Brain microvascular endothelial cell (primary cell): ENCODE measurements at regions not wholly inside any gene's neighbourhood (a gene's known extent, or its start where the extent isn't known, plus 50 kb on each side); places are given as distances from the start of the nearest gene placed in this dataset.

ENCODE experiments used
- DNase-seq: peaks from one replicate; pipeline ENCODE4 v3.0.0-alpha.2; 2020
- H3K27ac ChIP-seq: fragments of 250-450 bp; sonication (Bioruptor Pico); 2 replicates; pipeline ENCODE4 v1.5.1; 2020; ENCODE audit warnings: mild to moderate bottlenecking, moderate library complexity
- H3K27me3 ChIP-seq: fragments of 250-450 bp; sonication (Bioruptor Pico); replicated peaks from 2 replicates; pipeline ENCODE4 v1.5.1; 2020; ENCODE audit warnings: mild to moderate bottlenecking
- H3K36me3 ChIP-seq: fragments of 250-450 bp; sonication (Bioruptor Pico); replicated peaks from 2 replicates; pipeline ENCODE4 v1.5.1; 2020; ENCODE audit warnings: mild to moderate bottlenecking
- H3K4me3 ChIP-seq: 2 replicates; pipeline ENCODE4 v1.5.1; 2011; ENCODE audit warnings: low read depth, mild to moderate bottlenecking, control low read depth, low read length, moderate library complexity
- in situ Hi-C: cut with HindIII; loops from 2 replicates; pipeline ENCODE4 v1.10.0; 2017; ENCODE audit warnings: low sequenced_read_pairs, low pct_ligation_motif_present
- TF ChIP-seq, protein P1 (sequence below): IDR thresholded peaks from 2 replicates; pipeline ENCODE4 v1.5.1; 2011; ENCODE audit warnings: low read depth, mild to moderate bottlenecking, moderate library complexity, low read length, control low read depth, inconsistent platforms; ENCODE audit errors: missing control alignments

DNA sequence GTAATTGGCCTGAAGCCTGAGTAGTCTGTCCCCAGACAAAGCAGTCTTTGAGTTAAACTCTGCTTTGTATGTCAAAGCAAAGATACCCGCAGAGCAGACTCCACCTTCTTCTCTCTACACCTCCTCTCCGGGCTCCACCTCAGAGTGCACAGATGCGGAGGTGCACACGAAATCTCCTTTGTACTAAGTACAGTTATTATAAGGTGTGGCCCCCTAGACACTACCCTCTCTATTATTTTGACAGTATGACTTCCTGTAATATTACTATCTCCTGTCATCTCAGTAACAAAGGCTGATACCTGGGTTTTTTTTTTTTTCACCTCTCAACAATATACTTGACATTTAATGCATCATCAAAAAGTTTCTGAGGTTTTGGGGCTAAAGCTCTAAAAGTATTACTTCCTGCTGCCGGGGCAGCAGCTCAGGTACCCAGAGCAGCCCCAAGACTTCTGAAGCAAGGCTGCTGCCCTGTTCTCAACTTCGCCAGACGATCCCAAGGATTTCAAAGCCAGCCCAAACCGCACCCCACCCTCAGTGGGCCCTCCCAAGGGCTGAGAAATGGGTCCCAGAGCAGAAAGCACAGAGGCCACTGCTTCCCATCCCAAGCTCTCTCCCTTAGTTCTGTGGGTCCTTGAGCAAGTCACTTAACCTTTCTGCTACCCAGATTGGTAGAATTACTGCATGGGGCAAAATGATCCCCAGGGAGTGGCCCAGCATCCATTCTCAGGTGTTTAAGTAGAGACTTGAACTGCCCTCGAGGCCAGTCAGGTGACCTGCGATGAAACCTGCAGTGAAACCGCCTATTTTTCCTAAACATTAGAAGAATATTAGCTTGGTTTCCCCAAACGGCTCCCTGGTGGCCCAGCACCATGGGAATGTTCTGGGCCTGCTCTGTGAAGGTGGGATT, 180.6 kb downstream of the FOXO1 start:
- DNase-seq: no peak
- no peaks in the 10 kb centered on the region for H3K36me3 ChIP-seq
- in situ Hi-C loops: no loop called here
- TF ChIP-seq, protein P1, sequence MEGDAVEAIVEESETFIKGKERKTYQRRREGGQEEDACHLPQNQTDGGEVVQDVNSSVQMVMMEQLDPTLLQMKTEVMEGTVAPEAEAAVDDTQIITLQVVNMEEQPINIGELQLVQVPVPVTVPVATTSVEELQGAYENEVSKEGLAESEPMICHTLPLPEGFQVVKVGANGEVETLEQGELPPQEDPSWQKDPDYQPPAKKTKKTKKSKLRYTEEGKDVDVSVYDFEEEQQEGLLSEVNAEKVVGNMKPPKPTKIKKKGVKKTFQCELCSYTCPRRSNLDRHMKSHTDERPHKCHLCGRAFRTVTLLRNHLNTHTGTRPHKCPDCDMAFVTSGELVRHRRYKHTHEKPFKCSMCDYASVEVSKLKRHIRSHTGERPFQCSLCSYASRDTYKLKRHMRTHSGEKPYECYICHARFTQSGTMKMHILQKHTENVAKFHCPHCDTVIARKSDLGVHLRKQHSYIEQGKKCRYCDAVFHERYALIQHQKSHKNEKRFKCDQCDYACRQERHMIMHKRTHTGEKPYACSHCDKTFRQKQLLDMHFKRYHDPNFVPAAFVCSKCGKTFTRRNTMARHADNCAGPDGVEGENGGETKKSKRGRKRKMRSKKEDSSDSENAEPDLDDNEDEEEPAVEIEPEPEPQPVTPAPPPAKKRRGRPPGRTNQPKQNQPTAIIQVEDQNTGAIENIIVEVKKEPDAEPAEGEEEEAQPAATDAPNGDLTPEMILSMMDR: no peak
- no peak overlapping the region for H3K27ac ChIP-seq
- H3K27me3 ChIP-seq: no peaks in the 10 kb centered on the region
- H3K4me3 ChIP-seq: no peak overlapping the region

DNA sequence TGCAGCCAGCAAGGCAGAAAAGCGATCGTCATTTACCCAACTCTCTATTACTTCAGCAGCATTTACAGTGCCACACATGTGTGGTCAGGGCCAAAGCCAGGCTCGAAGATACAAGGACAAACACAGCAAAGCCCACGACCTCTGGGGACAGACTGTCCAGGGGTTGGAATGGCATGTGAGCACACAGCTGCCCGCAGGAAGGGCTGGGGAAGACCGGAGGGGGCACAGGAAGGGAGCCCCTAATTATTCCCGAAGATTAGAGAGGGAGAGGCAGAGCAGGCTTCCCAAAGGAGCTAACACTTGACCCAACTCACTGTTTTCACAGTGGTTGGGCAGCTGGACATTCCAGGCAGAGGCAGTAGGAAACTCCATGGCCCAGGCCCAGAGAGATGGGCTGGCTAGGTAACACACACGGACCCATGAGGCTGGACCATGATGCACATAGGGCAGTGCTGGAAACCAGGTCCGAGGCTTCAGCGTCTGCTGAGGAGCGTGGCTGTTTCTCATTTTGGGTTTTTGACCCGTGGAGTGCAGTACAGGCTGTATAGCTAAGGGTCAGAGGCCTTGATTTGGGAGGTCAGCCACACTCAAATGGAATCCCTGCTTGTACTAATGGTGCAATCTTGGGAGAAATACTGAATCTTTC, 179.8 kb downstream of the FOXO1 start:
- no peaks in the 10 kb centered on the region for H3K36me3 ChIP-seq
- no peak for DNase-seq
- no peak overlapping the region for H3K4me3 ChIP-seq
- in situ Hi-C loops: no loop called here
- TF ChIP-seq, protein P1: no peak
- no peak overlapping the region for H3K27ac ChIP-seq
- H3K27me3 ChIP-seq: no peaks in the 10 kb centered on the region

DNA sequence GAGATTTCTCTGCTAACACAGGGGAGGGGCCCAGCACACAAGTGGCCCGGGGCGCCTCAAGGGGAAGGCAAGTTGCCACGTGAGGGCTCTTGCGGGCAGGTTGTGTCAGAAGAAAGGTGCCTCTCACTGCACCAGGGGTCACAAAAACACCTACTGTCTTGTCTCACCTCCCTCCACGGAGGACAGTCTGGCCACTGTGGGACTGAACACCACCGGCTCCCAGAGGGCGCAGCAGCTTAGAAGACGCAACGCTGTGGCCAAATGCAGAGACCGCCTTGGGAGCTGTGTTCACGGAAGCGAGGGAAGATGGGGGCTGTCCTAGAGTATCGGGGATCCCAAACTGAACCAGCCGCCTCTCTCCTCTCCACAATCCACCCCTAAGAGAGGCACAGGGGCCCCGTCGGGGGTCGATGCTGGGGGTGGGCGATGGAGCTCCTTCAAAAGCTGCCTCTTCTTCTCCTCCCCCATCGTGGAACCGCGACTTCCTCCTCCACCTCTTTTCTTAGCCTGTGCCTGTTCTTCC, 177.5 kb downstream of the FOXO1 start:
- in situ Hi-C loops: no loop called here
- Histone ChIP-seq H3K27ac (no peak overlapping the region), H3K27me3 (no peaks in the 10 kb centered on the region), H3K4me3 (no peak overlapping the region), H3K36me3 (no peaks in the 10 kb centered on the region)
- DNase-seq: no peak
- TF ChIP-seq, protein P1: no peak

DNA sequence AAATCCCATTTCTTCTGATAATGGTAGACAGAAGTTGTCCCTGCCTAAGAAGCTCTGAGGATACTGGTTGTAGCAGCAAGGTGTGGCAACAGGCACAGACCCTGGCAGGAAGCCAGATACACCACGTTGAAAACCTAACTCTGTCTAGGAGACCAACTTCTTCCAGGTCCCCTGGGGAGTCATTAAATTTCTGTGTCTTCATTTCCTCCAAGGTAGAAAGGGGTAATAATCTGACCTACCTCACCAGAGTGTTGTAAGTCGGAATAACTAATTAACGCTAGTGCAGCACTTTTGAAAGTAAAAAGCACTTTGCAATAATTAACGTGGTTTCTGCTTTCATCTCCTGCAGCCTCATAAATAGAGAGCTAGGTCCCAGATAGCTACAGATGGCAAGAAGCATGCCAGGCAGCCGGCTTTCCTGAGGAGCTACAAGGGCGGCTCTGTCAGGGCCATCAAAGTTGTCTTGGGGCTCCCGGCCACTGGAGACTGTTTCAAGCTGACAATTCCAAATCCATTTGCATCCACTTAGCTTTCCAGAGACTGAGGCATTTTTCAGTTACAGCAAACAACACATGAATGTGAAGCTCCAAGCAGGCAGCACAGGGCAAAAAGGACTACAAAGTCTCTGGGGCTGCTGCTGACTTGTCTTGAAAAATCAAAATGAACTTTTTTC, 176.2 kb downstream of the FOXO1 start:
- H3K27me3 ChIP-seq: no peaks in the 10 kb centered on the region
- H3K27ac ChIP-seq: no peak overlapping the region
- in situ Hi-C loops: no loop called here
- no peak for DNase-seq
- TF ChIP-seq, protein P1: no peak
- H3K4me3 ChIP-seq: no peak overlapping the region
- no peaks in the 10 kb centered on the region for H3K36me3 ChIP-seq

DNA sequence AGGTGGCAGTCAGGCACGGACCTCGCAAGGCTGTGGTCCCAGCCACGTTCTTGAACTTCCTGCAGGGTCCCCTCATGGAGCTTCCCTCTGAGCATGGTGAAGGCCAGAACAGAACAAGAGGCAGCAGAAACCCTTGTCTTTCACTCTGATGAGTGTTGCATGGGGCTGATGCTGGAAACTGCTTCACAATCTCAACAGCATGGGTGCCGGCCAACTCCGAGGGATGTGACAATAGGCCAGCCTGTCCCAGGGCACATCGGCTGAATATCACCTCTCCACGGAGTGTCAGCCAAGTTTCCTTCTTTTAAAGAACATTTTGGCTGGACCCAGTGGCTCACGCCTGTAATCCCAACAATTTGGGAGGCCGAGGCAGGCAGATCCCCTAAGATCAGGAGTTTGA, 173.9 kb downstream of the FOXO1 start:
- TF ChIP-seq, protein P1: no peak
- in situ Hi-C loops: no loop called here
- no peak for DNase-seq
- Histone ChIP-seq H3K27me3 (no peaks in the 10 kb centered on the region), H3K27ac (no peak overlapping the region), H3K4me3 (no peak overlapping the region), H3K36me3 (no peaks in the 10 kb centered on the region)
